SK-N-SH treated with all-trans-retinoic acid at 6 μM for 48 hours (cell line): ENCODE measurements at regions not wholly inside any gene's neighbourhood (a gene's known extent, or its start where the extent isn't known, plus 50 kb on each side); places are given as distances from the start of the nearest gene placed in this dataset.

ENCODE experiments used
- ATAC-seq: fragments of 200-7000 bp; cut with Tn5 transposase; 3 replicates; pipeline ENCODE4 v1.9.1; 2020; ENCODE audit warnings: mild to moderate bottlenecking, moderate library complexity
- BACH2 ChIP-seq: fragments of 250-450 bp; sonication (Bioruptor Pico); IDR thresholded peaks from 2 replicates; pipeline ENCODE4 v1.9.0; 2021; ENCODE audit warnings: mild to moderate bottlenecking, borderline replicate concordance
- CSDC2 ChIP-seq: fragments of 250-450 bp; sonication (Bioruptor Pico); IDR thresholded peaks from 2 replicates; pipeline ENCODE4 v1.5.0; 2020; ENCODE audit warnings: mild to moderate bottlenecking, moderate library complexity
- CSRNP3 ChIP-seq: fragments of 250-450 bp; sonication (Bioruptor Pico); IDR thresholded peaks from 2 replicates; pipeline ENCODE4 v1.5.1; 2021; ENCODE audit warnings: mild to moderate bottlenecking, moderate library complexity
- ESRRG ChIP-seq: fragments of 250-450 bp; sonication (Bioruptor Pico); IDR thresholded peaks from 2 replicates; pipeline ENCODE4 v1.6.1; 2021; ENCODE audit warnings: mild to moderate bottlenecking
- GLIS3 ChIP-seq: fragments of 250-450 bp; sonication (Bioruptor Pico); IDR thresholded peaks from 2 replicates; pipeline ENCODE4 v1.5.0; 2020; ENCODE audit warnings: mild to moderate bottlenecking, moderate library complexity
- ISL1 ChIP-seq: fragments of 250-450 bp; sonication (Bioruptor Pico); IDR thresholded peaks from 2 replicates; pipeline ENCODE4 v2.1.2; 2022; ENCODE audit warnings: mild to moderate bottlenecking, moderate library complexity
- OSR1 ChIP-seq: fragments of 250-450 bp; sonication (Bioruptor Pico); IDR thresholded peaks from 2 replicates; pipeline ENCODE4 v1.8.0; 2022; ENCODE audit warnings: moderate library complexity, mild to moderate bottlenecking, inconsistent platforms
- PPARA ChIP-seq: fragments of 250-450 bp; sonication (Bioruptor Pico); IDR thresholded peaks from 2 replicates; pipeline ENCODE4 v1.5.0; 2020; ENCODE audit warnings: mild to moderate bottlenecking, borderline replicate concordance
- RARB ChIP-seq: fragments of 250-450 bp; sonication (Bioruptor Pico); IDR thresholded peaks from 2 replicates; pipeline ENCODE4 v1.8.0; 2021; ENCODE audit warnings: mild to moderate bottlenecking, moderate library complexity
- SNAI2 ChIP-seq: fragments of 250-450 bp; sonication (Bioruptor Pico); IDR thresholded peaks from 2 replicates; pipeline ENCODE4 v1.5.0; 2020; ENCODE audit warnings: mild to moderate bottlenecking, moderate library complexity
- TCF4 ChIP-seq: fragments of 250-450 bp; sonication (Bioruptor Pico); IDR thresholded peaks from 2 replicates; pipeline ENCODE4 v1.8.0; 2021; ENCODE audit warnings: mild to moderate bottlenecking, moderate library complexity, borderline replicate concordance
- TSHZ2 ChIP-seq: fragments of 250-450 bp; sonication (Bioruptor Pico); IDR thresholded peaks from 2 replicates; pipeline ENCODE4 v1.5.0; 2020; ENCODE audit warnings: mild to moderate bottlenecking, moderate library complexity
- ZC3H10 ChIP-seq: fragments of 250-450 bp; sonication (Bioruptor Pico); IDR thresholded peaks from 2 replicates; pipeline ENCODE4 v1.5.1; 2021; ENCODE audit warnings: mild to moderate bottlenecking, moderate library complexity
- ZFP3 ChIP-seq: fragments of 250-450 bp; sonication (Bioruptor Pico); IDR thresholded peaks from 2 replicates; pipeline ENCODE4 v1.5.0; 2020; ENCODE audit warnings: mild to moderate bottlenecking, moderate library complexity
- ZNF565 ChIP-seq: fragments of 450-650 bp; formaldehyde crosslinking; conservative IDR thresholded peaks from 2 replicates; pipeline ENCODE4 v1.5.0; 2020; ENCODE audit warnings: low read depth, mild to moderate bottlenecking, moderate library complexity
- ZNF70 ChIP-seq: fragments of 450-650 bp; formaldehyde crosslinking; IDR thresholded peaks from 2 replicates; pipeline ENCODE4 v1.5.0; 2020; ENCODE audit warnings: mild to moderate bottlenecking, moderate library complexity
- ZNF8 ChIP-seq: fragments of 450-650 bp; formaldehyde crosslinking; IDR thresholded peaks from 2 replicates; pipeline ENCODE4 v1.5.0; 2020; ENCODE audit warnings: mild to moderate bottlenecking, moderate library complexity
- TF ChIP-seq, protein P1 (sequence below): fragments of 250-450 bp; sonication (Bioruptor Pico); IDR thresholded peaks from 2 replicates; pipeline ENCODE4 v1.8.0; 2021; ENCODE audit warnings: low read depth, mild to moderate bottlenecking, moderate library complexity, borderline replicate concordance
- TF ChIP-seq, protein P2 (sequence below): fragments of 250-450 bp; sonication (Bioruptor Pico); IDR thresholded peaks from 2 replicates; pipeline ENCODE4 v1.5.1; 2020; ENCODE audit warnings: low read depth, mild to moderate bottlenecking, moderate library complexity
- TF ChIP-seq, protein P3 (sequence below): fragments of 250-450 bp; sonication (Bioruptor Pico); IDR thresholded peaks from 2 replicates; pipeline ENCODE4 v1.8.0; 2020; ENCODE audit warnings: mild to moderate bottlenecking, moderate library complexity, borderline replicate concordance

DNA sequence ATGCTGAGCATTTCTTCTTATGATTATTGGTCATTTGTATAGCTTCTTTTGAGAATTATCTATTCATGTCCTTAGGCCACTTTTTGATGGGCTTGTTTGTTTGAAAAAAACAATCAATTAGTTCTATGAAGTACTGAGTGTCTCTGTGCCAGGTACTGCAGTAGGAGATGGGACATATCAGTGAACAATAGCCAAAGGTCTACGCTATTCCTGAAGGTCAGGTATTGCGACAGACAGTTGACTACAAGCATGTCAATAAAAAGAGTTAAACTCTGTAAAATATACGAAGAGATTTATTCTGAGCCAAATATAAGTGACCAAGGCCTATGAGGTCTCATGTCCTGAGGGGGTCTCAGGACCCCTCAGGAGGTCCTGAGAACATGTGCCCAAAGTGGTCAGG lies 122.1 kb upstream of the NFE2L3 start (continued):
- no peak for TF ChIP-seq BACH2 (CRISPR knock-in tag)
- TF ChIP-seq, protein P1, sequence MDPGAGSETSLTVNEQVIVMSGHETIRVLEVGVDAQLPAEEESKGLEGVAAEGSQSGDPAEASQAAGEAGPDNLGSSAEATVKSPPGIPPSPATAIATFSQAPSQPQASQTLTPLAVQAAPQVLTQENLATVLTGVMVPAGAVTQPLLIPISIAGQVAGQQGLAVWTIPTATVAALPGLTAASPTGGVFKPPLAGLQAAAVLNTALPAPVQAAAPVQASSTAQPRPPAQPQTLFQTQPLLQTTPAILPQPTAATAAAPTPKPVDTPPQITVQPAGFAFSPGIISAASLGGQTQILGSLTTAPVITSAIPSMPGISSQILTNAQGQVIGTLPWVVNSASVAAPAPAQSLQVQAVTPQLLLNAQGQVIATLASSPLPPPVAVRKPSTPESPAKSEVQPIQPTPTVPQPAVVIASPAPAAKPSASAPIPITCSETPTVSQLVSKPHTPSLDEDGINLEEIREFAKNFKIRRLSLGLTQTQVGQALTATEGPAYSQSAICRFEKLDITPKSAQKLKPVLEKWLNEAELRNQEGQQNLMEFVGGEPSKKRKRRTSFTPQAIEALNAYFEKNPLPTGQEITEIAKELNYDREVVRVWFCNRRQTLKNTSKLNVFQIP (CRISPR knock-in tag), result no peak
- TF ChIP-seq CSDC2 (CRISPR knock-in tag), result no peak
- no peak for TF ChIP-seq OSR1
- TF ChIP-seq ZNF70 (CRISPR knock-in tag), result no peak
- TF ChIP-seq, protein P2, sequence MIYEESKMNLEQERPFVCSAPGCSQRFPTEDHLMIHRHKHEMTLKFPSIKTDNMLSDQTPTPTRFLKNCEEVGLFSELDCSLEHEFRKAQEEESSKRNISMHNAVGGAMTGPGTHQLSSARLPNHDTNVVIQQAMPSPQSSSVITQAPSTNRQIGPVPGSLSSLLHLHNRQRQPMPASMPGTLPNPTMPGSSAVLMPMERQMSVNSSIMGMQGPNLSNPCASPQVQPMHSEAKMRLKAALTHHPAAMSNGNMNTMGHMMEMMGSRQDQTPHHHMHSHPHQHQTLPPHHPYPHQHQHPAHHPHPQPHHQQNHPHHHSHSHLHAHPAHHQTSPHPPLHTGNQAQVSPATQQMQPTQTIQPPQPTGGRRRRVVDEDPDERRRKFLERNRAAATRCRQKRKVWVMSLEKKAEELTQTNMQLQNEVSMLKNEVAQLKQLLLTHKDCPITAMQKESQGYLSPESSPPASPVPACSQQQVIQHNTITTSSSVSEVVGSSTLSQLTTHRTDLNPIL (CRISPR knock-in tag), result no peak

DNA sequence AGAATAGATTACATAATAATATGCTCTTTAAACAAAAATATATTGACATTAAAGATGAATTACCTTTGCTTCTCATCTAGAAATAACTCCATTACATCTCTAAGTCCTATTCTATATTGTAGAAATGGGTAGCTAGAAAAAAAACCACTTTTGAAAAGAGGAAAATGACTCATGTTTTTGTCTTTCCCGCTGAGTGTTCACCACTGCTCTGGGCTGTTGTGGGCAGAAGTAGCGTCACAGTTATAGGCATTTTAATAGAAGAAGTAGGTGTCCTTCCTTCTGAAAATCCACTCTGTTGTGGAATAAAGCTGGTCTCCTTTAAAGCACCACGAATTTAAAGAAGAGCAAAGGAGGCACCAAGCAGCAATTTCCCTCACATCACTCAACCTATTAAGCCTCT lies 117.6 kb upstream of the NFE2L3 start:
- no peak for TF ChIP-seq ISL1 (CRISPR knock-in tag)
- no peak for TF ChIP-seq PPARA (CRISPR knock-in tag)
- no peak for TF ChIP-seq TSHZ2
- no peak for TF ChIP-seq CSDC2 (CRISPR knock-in tag)
- TF ChIP-seq ESRRG, result no peak
- no peak for TF ChIP-seq ZNF70 (CRISPR knock-in tag)
- no peak for TF ChIP-seq BACH2 (CRISPR knock-in tag)
- TF ChIP-seq, protein P2 (CRISPR knock-in tag), result no peak
- no peak for TF ChIP-seq ZFP3 (CRISPR knock-in tag)
- TF ChIP-seq GLIS3 (CRISPR knock-in tag), result no peak
- TF ChIP-seq, protein P1 (CRISPR knock-in tag), result no peak
- no peak for TF ChIP-seq TCF4 (CRISPR knock-in tag)
- no peak for ATAC-seq

DNA sequence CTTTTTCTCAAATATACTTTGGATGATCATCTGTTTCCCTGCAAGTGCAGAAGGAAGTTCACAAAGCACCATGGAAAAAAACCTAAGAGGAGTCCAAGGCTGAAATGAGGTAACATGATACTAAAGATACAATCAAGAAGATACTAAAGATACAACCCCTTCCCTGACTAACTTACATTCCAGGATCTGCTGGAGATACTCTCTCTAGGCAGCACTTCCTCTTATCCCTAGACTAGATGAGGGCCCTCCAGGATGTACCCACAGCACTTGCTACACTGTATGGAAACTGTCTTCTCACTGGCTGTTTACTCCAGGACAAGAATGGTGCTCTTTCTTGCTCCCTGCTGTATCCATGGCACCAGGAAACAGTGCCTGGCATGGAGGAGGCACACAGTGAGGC lies 116.4 kb upstream of the NFE2L3 start:
- ATAC-seq, result no peak
- no peak for TF ChIP-seq CSRNP3 (CRISPR knock-in tag)
- no peak for TF ChIP-seq ISL1 (CRISPR knock-in tag)
- TF ChIP-seq ZNF565 (CRISPR knock-in tag), result no peak
- no peak for TF ChIP-seq ZC3H10 (CRISPR knock-in tag)

DNA sequence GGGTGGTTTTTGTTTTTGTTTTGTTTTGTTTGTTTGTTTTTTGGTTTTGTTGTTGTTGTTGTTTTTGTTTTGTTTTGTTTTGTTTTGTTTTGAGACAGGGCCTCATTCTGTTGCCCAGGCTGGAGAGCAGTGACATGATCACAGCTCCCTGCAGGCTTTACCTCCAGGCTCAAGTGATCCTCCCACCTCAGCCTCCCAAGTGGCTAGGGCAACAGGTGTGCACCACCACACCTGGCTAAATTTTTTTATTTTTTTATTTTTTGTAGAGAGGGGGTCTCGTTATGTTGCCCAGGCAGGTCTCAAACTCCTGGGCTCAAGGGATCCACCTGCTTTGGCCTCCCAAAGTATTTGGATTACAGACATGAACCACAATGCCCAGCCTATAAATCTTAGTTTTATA lies 115.9 kb upstream of the NFE2L3 start:
- no peak for ATAC-seq
- TF ChIP-seq BACH2 (CRISPR knock-in tag), result no peak
- TF ChIP-seq SNAI2 (CRISPR knock-in tag), result no peak
- TF ChIP-seq ESRRG, result no peak
- TF ChIP-seq, protein P1 (CRISPR knock-in tag), result no peak
- no peak for TF ChIP-seq RARB (CRISPR knock-in tag)
- TF ChIP-seq CSDC2 (CRISPR knock-in tag), result no peak
- TF ChIP-seq, protein P3, sequence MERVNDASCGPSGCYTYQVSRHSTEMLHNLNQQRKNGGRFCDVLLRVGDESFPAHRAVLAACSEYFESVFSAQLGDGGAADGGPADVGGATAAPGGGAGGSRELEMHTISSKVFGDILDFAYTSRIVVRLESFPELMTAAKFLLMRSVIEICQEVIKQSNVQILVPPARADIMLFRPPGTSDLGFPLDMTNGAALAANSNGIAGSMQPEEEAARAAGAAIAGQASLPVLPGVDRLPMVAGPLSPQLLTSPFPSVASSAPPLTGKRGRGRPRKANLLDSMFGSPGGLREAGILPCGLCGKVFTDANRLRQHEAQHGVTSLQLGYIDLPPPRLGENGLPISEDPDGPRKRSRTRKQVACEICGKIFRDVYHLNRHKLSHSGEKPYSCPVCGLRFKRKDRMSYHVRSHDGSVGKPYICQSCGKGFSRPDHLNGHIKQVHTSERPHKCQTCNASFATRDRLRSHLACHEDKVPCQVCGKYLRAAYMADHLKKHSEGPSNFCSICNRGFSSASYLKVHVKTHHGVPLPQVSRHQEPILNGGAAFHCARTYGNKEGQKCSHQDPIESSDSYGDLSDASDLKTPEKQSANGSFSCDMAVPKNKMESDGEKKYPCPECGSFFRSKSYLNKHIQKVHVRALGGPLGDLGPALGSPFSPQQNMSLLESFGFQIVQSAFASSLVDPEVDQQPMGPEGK (CRISPR knock-in tag), result no peak
- TF ChIP-seq ZNF565 (CRISPR knock-in tag), result no peak
- no peak for TF ChIP-seq ZNF8 (CRISPR knock-in tag)
- no peak for TF ChIP-seq PPARA (CRISPR knock-in tag)
